ENCODE measurements at regions not wholly inside any gene's neighbourhood (a gene's known extent, or its start where the extent isn't known, plus 50 kb on each side); places are given as distances from the start of the nearest gene placed in this dataset.
A peak's percentile ranks its signal among the peaks of the same experiment; 100 is the strongest.

DNA sequence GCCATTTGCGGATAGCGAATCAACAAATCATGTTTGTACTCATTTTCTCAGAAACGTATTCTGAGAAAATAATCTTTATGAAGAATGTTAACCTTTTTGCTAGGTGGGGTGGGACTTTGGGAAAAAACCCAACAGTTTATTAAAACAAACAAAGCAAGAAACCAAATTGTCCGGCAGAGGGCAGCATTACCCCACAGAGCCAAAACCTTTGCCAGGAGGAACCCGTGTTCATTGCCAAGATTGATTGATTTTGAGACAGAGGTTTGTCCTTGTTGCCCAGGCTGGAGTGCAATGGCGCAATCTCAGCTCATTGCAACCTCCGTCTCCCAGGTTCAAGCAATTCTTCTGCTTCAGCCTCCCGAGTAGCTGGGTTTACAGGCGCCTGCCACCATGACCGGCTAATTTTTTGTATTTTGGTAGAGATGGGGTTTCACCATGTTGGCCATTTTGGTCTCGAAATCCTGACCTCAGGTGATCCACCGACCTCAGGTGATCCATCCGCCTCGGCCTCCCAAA, 70.8 kb upstream of the RHOU start (continued):
- peak; percentile 95 for TF ChIP-seq ZNF654 (tag by site-specific recombination; IDR thresholded peaks at IDR 0.05; ENCODE audit: low read depth)
- TF ChIP-seq ZBTB8A (tag by site-specific recombination; IDR thresholded peaks at IDR 0.05), result no peak
- peak; percentile 15; the same call in 1 of the 2 replicates for TF ChIP-seq ZNF76 (tag by site-specific recombination; IDR thresholded peaks at IDR 0.05; ENCODE audit: borderline replicate concordance, low read depth)
- no peak for TF ChIP-seq ZNF202 (tag by site-specific recombination; IDR thresholded peaks at IDR 0.05; ENCODE audit: borderline replicate concordance)
- no peak for TF ChIP-seq ZNF121 (tag by site-specific recombination; IDR thresholded peaks at IDR 0.05)
- TF ChIP-seq ZNF626 (tag by site-specific recombination; IDR thresholded peaks at IDR 0.05), result 0 out of 2 replicates have a peak, but pooled peaks have one; percentile 7
- TF ChIP-seq, protein P1, sequence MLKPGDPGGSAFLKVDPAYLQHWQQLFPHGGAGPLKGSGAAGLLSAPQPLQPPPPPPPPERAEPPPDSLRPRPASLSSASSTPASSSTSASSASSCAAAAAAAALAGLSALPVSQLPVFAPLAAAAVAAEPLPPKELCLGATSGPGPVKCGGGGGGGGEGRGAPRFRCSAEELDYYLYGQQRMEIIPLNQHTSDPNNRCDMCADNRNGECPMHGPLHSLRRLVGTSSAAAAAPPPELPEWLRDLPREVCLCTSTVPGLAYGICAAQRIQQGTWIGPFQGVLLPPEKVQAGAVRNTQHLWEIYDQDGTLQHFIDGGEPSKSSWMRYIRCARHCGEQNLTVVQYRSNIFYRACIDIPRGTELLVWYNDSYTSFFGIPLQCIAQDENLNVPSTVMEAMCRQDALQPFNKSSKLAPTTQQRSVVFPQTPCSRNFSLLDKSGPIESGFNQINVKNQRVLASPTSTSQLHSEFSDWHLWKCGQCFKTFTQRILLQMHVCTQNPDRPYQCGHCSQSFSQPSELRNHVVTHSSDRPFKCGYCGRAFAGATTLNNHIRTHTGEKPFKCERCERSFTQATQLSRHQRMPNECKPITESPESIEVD (tag by site-specific recombination; IDR thresholded peaks at IDR 0.05), result peak; percentile 54
- peak; percentile 63 for TF ChIP-seq SP7 (tag by site-specific recombination; IDR thresholded peaks at IDR 0.05)
- peak; percentile 59; the same call in 1 of the 2 replicates for TF ChIP-seq ZNF394 (tag by site-specific recombination; IDR thresholded peaks at IDR 0.05; ENCODE audit: borderline replicate concordance)
- no peak for TF ChIP-seq ZNF600 (tag by site-specific recombination; IDR thresholded peaks at IDR 0.05)
- no peak for TF ChIP-seq ZNF670 (tag by site-specific recombination; IDR thresholded peaks at IDR 0.05; ENCODE audit: low read depth)
- TF ChIP-seq ZNF837 (tag by site-specific recombination; IDR thresholded peaks at IDR 0.05), result no peak
- peak; percentile 74; the same call in 1 of the 2 replicates for TF ChIP-seq ZSCAN30 (tag by site-specific recombination; IDR thresholded peaks at IDR 0.05)
- peak; percentile 87; the same call in 1 of the 2 replicates for TF ChIP-seq ZNF2 (tag by site-specific recombination; IDR thresholded peaks at IDR 0.05)
- peak; percentile 97 for TF ChIP-seq ZNF660 (tag by site-specific recombination; IDR thresholded peaks at IDR 0.05)
- TF ChIP-seq, protein P2, sequence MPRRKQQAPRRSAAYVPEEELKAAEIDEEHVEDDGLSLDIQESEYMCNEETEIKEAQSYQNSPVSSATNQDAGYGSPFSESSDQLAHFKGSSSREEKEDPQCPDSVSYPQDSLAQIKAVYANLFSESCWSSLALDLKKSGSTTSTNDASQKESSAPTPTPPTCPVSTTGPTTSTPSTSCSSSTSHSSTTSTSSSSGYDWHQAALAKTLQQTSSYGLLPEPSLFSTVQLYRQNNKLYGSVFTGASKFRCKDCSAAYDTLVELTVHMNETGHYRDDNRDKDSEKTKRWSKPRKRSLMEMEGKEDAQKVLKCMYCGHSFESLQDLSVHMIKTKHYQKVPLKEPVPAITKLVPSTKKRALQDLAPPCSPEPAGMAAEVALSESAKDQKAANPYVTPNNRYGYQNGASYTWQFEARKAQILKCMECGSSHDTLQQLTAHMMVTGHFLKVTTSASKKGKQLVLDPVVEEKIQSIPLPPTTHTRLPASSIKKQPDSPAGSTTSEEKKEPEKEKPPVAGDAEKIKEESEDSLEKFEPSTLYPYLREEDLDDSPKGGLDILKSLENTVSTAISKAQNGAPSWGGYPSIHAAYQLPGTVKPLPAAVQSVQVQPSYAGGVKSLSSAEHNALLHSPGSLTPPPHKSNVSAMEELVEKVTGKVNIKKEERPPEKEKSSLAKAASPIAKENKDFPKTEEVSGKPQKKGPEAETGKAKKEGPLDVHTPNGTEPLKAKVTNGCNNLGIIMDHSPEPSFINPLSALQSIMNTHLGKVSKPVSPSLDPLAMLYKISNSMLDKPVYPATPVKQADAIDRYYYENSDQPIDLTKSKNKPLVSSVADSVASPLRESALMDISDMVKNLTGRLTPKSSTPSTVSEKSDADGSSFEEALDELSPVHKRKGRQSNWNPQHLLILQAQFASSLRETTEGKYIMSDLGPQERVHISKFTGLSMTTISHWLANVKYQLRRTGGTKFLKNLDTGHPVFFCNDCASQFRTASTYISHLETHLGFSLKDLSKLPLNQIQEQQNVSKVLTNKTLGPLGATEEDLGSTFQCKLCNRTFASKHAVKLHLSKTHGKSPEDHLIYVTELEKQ (tag by site-specific recombination; IDR thresholded peaks at IDR 0.05; ENCODE audit: borderline replicate concordance), result peak; percentile 18; the same call in 1 of the 2 replicates
- peak; percentile 80 for TF ChIP-seq ZBTB17 (tag by site-specific recombination; IDR thresholded peaks at IDR 0.05)
- TF ChIP-seq, protein P3, sequence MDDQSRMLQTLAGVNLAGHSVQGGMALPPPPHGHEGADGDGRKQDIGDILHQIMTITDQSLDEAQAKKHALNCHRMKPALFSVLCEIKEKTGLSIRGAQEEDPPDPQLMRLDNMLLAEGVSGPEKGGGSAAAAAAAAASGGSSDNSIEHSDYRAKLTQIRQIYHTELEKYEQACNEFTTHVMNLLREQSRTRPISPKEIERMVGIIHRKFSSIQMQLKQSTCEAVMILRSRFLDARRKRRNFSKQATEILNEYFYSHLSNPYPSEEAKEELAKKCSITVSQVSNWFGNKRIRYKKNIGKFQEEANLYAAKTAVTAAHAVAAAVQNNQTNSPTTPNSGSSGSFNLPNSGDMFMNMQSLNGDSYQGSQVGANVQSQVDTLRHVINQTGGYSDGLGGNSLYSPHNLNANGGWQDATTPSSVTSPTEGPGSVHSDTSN (CRISPR knock-in tag; IDR thresholded peaks at IDR 0.05), result no peak
- peak; percentile 59; the same call in 1 of the 2 replicates for TF ChIP-seq YY1 (tag by site-specific recombination; IDR thresholded peaks at IDR 0.05)
- TF ChIP-seq, protein P4, sequence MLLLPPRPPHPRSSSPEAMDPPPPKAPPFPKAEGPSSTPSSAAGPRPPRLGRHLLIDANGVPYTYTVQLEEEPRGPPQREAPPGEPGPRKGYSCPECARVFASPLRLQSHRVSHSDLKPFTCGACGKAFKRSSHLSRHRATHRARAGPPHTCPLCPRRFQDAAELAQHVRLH (tag by site-specific recombination; IDR thresholded peaks at IDR 0.05), result 0 out of 2 replicates have a peak, but pooled peaks have one; percentile 34
- peak; percentile 28; the same call in 1 of the 2 replicates for TF ChIP-seq KLF10 (tag by site-specific recombination; IDR thresholded peaks at IDR 0.05)
- no peak for TF ChIP-seq ZNF426 (tag by site-specific recombination; IDR thresholded peaks at IDR 0.05)
- TF ChIP-seq, protein P5, sequence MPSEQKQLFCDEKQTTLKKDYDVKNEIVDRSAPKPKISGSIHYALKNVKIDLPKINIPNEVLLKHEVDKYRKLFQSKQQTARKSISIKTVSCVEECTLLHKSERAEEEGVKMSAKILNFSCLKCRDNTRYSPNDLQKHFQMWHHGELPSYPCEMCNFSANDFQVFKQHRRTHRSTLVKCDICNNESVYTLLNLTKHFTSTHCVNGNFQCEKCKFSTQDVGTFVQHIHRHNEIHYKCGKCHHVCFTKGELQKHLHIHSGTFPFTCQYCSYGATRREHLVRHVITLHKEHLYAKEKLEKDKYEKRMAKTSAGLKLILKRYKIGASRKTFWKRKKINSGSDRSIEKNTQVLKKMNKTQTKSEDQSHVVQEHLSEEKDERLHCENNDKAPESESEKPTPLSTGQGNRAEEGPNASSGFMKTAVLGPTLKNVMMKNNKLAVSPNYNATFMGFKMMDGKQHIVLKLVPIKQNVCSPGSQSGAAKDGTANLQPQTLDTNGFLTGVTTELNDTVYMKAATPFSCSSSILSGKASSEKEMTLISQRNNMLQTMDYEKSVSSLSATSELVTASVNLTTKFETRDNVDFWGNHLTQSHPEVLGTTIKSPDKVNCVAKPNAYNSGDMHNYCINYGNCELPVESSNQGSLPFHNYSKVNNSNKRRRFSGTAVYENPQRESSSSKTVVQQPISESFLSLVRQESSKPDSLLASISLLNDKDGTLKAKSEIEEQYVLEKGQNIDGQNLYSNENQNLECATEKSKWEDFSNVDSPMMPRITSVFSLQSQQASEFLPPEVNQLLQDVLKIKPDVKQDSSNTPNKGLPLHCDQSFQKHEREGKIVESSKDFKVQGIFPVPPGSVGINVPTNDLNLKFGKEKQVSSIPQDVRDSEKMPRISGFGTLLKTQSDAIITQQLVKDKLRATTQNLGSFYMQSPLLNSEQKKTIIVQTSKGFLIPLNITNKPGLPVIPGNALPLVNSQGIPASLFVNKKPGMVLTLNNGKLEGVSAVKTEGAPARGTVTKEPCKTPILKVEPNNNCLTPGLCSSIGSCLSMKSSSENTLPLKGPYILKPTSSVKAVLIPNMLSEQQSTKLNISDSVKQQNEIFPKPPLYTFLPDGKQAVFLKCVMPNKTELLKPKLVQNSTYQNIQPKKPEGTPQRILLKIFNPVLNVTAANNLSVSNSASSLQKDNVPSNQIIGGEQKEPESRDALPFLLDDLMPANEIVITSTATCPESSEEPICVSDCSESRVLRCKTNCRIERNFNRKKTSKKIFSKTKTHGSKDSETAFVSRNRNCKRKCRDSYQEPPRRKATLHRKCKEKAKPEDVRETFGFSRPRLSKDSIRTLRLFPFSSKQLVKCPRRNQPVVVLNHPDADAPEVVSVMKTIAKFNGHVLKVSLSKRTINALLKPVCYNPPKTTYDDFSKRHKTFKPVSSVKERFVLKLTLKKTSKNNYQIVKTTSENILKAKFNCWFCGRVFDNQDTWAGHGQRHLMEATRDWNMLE (tag by site-specific recombination; conservative IDR thresholded peaks at IDR 0.05; ENCODE audit: low read depth), result peak; percentile 40; the same call in 1 of the 2 replicates
- TF ChIP-seq, protein P6, sequence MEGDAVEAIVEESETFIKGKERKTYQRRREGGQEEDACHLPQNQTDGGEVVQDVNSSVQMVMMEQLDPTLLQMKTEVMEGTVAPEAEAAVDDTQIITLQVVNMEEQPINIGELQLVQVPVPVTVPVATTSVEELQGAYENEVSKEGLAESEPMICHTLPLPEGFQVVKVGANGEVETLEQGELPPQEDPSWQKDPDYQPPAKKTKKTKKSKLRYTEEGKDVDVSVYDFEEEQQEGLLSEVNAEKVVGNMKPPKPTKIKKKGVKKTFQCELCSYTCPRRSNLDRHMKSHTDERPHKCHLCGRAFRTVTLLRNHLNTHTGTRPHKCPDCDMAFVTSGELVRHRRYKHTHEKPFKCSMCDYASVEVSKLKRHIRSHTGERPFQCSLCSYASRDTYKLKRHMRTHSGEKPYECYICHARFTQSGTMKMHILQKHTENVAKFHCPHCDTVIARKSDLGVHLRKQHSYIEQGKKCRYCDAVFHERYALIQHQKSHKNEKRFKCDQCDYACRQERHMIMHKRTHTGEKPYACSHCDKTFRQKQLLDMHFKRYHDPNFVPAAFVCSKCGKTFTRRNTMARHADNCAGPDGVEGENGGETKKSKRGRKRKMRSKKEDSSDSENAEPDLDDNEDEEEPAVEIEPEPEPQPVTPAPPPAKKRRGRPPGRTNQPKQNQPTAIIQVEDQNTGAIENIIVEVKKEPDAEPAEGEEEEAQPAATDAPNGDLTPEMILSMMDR (tag by site-specific recombination; IDR thresholded peaks at IDR 0.05), result peak; percentile 90
